ENCODE measurements at regions not wholly inside any gene's neighbourhood (a gene's known extent, or its start where the extent isn't known, plus 50 kb on each side); places are given as distances from the start of the nearest gene placed in this dataset.

GRCh38 chr11:104728927-104729326 is 169.3 kb downstream of the CASP12 start:
- TF ChIP-seq TAF1 (IDR thresholded peaks at IDR 0.05; ENCODE audit: low read depth) (no peak), RAD21 (IDR thresholded peaks at IDR 0.05; ENCODE audit: low read depth) (no peak), EP300 (IDR thresholded peaks at IDR 0.05; ENCODE audit: borderline replicate concordance) (peak; percentile 26; the same call in 1 of the 2 replicates), FOXM1 (IDR thresholded peaks at IDR 0.05; ENCODE audit: borderline replicate concordance, low read depth) (no peak), REST (IDR thresholded peaks at IDR 0.05; ENCODE audit: low read depth) (no peak), MAX (IDR thresholded peaks at IDR 0.05) (no peak), USF1 (IDR thresholded peaks at IDR 0.05) (no peak), YY1 (IDR thresholded peaks at IDR 0.05; ENCODE audit: low read depth) (no peak), CREB1 (IDR thresholded peaks at IDR 0.05; ENCODE audit: low read depth) (no peak), TCF12 (IDR thresholded peaks at IDR 0.05; ENCODE audit: low read depth) (no peak), NFIC (IDR thresholded peaks at IDR 0.05) (peak; percentile 53), EGR1 (IDR thresholded peaks at IDR 0.05) (no peak), CEBPB (IDR thresholded peaks at IDR 0.05) (no peak)
